SK-N-DZ (cell line): ENCODE measurements at regions not wholly inside any gene's neighbourhood (a gene's known extent, or its start where the extent isn't known, plus 50 kb on each side); places are given as distances from the start of the nearest gene placed in this dataset.
"Not testable (repeated sequence)": the region's sequence is repeated elsewhere in the genome, so short reads cannot be mapped to it uniquely, and the experiment has no call there.

ENCODE experiments used
- DNase-seq: peaks from one replicate; pipeline ENCODE4 v3.0.0-alpha.2; 2015; ENCODE audit warnings: low spot score

- no peak for DNase-seq
Measured at GRCh38 chr18:41700416-41700815, 254.6 kb upstream of the PIK3C3 start.

DNA sequence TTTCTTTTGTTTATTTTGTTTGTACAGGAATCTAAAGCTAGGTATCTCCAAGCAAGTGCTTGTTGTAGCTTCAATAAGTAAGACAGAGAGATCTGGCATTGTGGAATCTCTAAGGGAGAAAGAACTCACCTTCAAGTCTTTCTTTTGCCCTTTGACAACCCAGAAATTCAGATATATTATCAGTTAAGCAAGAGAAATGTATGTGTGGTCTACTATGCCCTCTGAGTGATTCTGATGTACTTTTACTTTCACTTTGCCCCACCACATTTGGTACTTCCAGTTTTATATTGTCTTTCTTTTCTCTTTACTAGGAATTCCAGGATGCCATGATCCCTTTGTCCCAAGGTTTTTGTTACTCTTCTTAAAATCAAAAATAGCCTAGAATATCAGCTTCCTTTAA, 259.6 kb upstream of the PIK3C3 start:
- no peak for DNase-seq

GRCh38 chr18:41693008-41693407, 262.0 kb upstream of the PIK3C3 start:
- DNase-seq = no peak

- no peak for DNase-seq
Measured at GRCh38 chr18:41690332-41691127, 264.5 kb upstream of the PIK3C3 start.

GRCh38 chr18:41687138-41687537, 267.9 kb upstream of the PIK3C3 start:
- no peak for DNase-seq

DNA sequence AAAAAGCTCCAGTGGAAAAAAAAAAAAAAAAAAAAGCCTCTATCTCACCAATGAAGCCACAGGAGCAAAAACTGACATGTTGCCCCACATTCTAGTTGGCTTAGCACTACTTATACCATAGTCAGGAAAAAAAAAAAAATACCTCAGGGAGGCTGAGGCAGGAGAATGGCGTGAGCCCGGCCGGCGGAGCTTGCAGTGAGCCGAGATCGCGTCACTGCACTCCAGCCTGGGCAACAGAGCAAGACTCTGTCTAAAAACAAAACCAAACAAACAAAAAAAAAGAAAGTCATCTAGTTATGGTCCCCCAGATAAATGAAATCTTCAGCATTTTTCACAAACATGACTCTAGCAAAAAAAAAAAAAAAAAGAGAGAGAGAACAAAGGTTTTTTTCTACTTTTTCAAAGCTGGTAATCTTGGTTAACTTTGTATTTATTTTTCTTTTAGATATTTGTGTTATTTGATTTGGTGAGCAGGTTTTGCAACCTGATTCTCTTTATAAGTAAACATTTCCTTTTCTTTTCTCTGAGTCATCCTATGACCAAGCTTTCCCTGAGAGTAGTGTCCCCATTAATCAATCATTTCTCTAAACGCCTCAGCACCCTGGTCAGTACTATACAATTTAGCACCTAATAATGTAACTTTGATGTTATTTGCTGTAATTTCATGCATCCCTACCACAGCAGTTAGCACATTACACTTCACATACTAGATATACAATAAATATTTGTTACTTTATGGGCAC, 273.7 kb upstream of the PIK3C3 start:
- no peak for DNase-seq

- DNase-seq = peak; percentile 66
Measured at GRCh38 chr18:41674506-41674905, 280.5 kb upstream of the PIK3C3 start.

DNA sequence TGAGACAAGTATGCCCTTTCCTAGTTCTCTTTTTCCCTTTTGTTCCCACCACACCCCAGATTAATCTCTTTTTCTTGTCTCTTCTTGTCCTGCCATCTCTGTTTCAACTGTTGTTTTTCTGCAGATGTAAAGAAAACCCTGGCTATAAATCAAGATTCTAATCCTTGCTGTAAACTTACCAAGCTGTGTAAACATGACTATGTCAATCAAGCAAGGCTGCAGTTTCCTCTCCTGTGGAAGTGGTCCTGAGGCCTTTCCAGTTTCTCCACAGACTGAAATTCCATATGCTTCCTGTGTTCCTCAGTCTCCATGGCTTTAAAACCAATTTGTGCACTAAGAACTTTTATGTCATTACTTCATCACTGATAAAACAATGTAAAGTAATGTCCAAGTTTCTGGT, 288.8 kb upstream of the PIK3C3 start:
- DNase-seq = no peak

- DNase-seq = no peak
Measured at GRCh38 chr18:41665210-41665609, 289.8 kb upstream of the PIK3C3 start.

DNA sequence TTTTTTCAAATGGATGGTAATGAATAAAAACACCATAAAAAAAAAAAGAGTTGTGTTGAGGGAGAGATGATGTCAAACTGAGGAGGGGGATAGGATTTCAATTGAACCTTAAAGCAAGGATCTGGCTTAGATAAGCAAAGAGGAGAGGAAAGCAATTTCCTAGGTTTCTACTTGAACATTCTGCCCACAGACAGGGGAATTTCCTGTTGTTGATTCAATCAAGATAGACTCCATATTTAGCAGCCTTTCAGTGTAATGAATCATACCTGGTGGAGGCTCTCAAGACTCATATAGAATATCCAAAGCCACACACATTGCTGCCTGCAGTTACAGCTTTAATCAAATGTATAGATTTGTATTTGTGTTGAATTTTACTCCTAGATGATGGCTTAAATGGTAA, 294.4 kb upstream of the PIK3C3 start:
- DNase-seq = no peak

DNA sequence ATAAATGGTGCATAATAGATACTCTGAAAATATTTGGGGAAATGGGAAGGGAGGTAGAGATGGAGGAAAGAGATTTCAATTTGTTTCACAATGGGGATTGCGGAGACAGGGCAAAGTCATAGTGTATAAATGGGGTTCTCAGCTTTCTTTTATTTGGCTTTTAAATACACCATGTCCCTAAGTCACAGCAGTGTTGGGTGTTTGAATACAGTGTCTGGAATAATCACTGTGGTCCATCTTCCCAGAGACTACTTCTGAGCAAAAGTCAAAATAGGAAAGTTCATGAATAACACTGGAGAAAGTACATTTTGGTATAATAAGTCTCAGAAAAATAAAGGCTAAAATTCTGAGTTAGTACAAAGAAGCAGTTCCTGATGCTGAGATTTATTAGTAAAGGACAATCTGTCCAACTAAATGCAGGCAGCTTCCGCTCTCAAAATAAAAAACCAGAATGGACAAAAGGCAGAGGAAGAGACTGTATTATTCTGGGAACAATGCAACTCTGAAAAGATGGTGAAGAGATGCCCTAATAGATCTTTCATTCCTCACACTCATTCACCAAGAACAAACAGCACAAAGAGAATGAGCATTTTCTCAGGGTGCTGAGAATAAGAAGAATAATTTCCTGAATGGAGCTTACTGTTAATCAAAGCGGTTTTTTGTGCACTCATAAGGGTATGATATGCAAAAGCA, 295.4 kb upstream of the PIK3C3 start:
- no peak for DNase-seq

GRCh38 chr18:41657189-41657588, 297.8 kb upstream of the PIK3C3 start:
- no peak for DNase-seq

GRCh38 chr18:41655074-41655473, 300.0 kb upstream of the PIK3C3 start:
- DNase-seq = no peak

- no peak for DNase-seq
Measured at GRCh38 chr18:41647914-41648313, 307.1 kb upstream of the PIK3C3 start.

DNA sequence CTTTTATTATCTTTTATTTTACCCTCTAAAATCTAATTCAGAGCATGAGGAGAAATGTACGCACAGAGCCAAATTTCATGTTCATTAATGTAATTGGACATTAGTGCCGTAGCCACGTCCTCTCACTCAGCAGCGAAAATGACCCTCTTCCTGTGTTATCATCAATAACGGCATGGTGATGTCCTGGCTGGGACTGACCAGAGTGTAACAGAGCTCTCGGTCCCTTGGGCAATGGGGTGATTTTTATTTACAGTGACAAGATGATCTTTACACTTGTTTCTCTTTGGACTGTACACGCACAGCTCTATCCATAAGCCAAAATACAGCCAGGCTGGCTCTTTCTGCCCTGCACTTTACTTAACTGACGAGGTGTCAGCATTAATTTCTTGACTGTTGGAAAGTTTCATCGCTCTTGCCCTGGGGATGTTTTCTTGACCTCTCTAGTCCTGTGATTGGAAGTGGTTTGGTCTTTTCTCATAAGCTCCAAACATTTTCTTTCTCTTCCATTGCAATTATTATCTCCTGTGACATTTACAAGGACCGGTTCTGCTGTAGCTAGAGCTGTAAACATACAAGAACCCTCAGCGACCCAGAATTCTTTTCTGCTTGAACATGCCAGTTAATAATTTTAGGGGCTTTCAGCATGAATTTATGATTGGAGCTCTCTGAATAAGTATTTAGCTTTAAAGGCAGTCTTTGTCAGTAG, 308.0 kb upstream of the PIK3C3 start:
- DNase-seq = no peak

GRCh38 chr18:41645589-41646360, 309.3 kb upstream of the PIK3C3 start:
- peak; percentile 32 for DNase-seq

DNA sequence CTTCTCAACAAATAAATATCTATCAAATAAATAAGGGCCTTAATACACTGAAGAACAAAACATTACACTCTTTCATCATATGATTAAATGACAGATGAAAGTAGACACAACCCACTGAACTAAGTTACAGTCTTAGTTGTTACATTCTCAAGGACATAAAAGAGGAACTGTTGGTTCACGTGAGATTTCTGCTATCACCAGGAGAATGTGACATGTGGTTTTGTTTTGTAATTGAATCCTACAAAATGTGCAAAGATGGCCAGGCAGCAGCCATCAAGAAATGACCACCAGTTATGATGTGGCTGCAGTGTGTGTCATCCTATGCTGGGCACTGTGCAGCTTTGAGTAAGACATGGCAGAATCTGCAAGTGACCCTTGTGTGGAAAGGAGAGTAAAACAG, 310.6 kb upstream of the PIK3C3 start:
- no peak for DNase-seq

DNA sequence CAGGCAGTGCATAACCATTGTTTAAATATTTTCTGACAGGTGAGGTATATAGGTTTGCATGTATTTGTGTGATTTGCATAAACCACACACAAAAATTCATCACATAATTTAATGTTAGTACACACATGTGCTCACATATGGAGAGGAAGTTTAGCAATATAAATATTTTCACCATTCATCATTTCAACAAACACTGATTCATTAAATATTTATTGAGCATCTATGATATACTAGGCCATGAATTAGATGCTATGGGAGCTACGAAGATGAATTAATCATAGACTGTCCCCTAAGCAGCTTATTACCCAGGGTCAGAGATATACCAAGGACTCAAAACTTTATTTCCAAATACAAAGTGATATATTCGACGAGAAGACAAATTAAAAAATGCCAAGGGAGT, 311.6 kb upstream of the PIK3C3 start:
- no peak for DNase-seq

DNA sequence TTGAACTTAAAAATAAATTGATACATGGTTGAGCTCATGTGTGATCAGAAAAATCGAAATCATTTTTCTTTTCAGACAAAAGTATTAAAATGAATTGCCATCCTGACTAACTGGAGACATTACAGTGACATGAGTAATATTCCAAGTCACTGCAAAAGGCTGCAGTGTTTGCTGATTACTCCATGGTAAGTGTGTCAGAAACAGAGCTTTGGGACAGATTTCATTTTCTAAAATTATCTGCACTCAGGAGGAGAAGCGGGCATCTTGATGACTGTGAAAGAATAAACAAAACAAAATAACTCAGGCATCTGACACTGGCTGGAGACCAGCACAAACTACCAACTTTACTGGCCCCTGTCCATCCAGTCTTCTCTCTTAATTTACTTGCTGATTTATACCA, 312.3 kb upstream of the PIK3C3 start:
- DNase-seq = no peak

DNA sequence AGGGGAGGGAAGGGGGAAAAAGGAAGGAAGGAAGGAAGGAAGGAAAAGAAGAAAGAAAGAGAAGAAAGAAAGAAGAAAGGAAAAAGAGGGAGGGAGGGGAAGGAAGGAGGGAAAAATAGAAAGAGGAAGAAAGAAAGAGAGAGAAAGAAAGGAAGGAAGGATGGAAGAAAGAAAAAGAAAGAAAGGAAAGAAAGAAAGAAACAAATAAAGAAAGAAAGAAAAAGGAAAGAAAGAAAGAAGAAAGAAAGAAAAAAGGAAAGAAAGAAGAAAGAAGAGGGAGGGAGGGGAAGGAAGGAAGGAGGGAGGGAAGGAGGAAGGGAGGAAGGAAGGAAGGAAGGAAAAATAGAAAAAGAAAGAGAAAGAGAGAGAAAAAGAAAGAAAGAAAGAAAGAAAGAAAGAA, 315.8 kb upstream of the PIK3C3 start:
- DNase-seq = no peak

DNA sequence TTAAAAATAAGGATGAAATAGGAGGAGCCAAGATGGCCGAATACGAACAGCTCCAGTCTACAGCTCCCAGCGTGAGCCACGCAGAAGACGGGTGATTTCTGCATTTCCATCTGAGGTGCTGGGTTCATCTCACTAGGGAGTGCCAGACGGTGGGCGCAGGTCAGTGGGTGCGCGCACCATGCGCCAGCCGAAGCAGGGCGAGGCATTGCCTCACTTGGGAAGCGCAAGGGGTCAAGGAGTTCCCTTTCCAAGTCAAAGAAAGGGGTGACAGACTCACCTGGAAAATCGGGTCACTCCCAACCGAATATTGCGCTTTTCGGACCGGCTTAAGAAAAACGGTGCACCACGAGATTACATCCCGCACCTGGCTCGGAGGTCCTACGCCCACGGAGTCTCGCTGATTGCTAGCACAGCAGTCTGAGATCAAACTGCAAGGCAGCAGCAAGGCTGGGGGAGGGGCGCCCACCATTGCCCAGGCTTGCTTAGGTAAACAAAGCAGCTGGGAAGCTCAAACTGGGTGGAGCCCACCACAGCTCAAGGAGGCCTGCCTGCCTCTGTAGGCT, 323.2 kb upstream of the PIK3C3 start:
- DNase-seq = not testable (repeated sequence)
